ENCODE measurements at regions not wholly inside any gene's neighbourhood (a gene's known extent, or its start where the extent isn't known, plus 50 kb on each side); places are given as distances from the start of the nearest gene placed in this dataset.

GRCh38 chr14:23751616-23752015 lies 115.5 kb downstream of the DHRS2 start:
- TF ChIP-seq, protein P1, sequence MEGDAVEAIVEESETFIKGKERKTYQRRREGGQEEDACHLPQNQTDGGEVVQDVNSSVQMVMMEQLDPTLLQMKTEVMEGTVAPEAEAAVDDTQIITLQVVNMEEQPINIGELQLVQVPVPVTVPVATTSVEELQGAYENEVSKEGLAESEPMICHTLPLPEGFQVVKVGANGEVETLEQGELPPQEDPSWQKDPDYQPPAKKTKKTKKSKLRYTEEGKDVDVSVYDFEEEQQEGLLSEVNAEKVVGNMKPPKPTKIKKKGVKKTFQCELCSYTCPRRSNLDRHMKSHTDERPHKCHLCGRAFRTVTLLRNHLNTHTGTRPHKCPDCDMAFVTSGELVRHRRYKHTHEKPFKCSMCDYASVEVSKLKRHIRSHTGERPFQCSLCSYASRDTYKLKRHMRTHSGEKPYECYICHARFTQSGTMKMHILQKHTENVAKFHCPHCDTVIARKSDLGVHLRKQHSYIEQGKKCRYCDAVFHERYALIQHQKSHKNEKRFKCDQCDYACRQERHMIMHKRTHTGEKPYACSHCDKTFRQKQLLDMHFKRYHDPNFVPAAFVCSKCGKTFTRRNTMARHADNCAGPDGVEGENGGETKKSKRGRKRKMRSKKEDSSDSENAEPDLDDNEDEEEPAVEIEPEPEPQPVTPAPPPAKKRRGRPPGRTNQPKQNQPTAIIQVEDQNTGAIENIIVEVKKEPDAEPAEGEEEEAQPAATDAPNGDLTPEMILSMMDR (optimal IDR thresholded peaks at IDR 0.05 in 1 of 3, IDR thresholded peaks at IDR 0.05 in 1 of 3, conservative IDR thresholded peaks at IDR 0.05 in 1 of 3; ENCODE audit: extremely low read depth in 1 of 3, insufficient read depth in 2 of 3, low read length in 3 of 3): no peak
- TF ChIP-seq EZH2 (IDR thresholded peaks at IDR 0.05; ENCODE audit: low read length): no peak
